H1 (cell line): ENCODE measurements at regions not wholly inside any gene's neighbourhood (a gene's known extent, or its start where the extent isn't known, plus 50 kb on each side); places are given as distances from the start of the nearest gene placed in this dataset.

Experiments used
- CTCF ChIA-PET: fragments of 300-600 bp; sonication (Branson Sonifier 250); formaldehyde crosslinking; loops from one replicate; lab custom pipeline; 2021; ENCODE audit not compliant: partially characterized antibody; lab: Charles Lee
- POLR2A ChIA-PET: fragments of 300-600 bp; sonication (Branson Sonifier 250); formaldehyde crosslinking; loops from one replicate; lab custom pipeline; 2021; ENCODE audit warnings: inconsistent platforms; ENCODE audit not compliant: partially characterized antibody; lab: Charles Lee
- DNase-seq, 2 experiments: peaks; one replicate each; pipeline versions ENCODE4 v3.0.0 to v3.0.0-alpha.2; 2010 to 2022; ENCODE audit warnings: low spot score in 2 of 2, low read depth in 1 of 2, mixed read lengths in 1 of 2
- FAIRE-seq: peaks from 2 replicates; lab custom pipeline; 2011; peaks lifted over from hg19 to GRCh38; lab: Jason Lieb, UNC
- H2AFZ ChIP-seq: 2 replicates; pipeline ENCODE4 v1.8.1; 2012; ENCODE audit warnings: low read length, inconsistent platforms
- H2AK5ac ChIP-seq: 2 replicates; pipeline ENCODE4 v1.6.1; 2013; ENCODE audit warnings: low read depth, low read length
- H2BK120ac ChIP-seq: replicated peaks from 2 replicates; pipeline ENCODE3; 2013; ENCODE audit warnings: low read depth, low read length, inconsistent platforms
- H2BK12ac ChIP-seq: 2 replicates; pipeline ENCODE4 v1.6.1; 2013; ENCODE audit warnings: low read depth, low read length
- H2BK15ac ChIP-seq: 2 replicates; pipeline ENCODE4 v1.6.1; 2013; ENCODE audit warnings: low read length
- H2BK20ac ChIP-seq: 2 replicates; pipeline ENCODE4 v1.6.1; 2013; ENCODE audit warnings: low read length
- H2BK5ac ChIP-seq: 2 replicates; pipeline ENCODE4 v1.6.1; 2013; ENCODE audit warnings: low read depth, low read length
- H3K14ac ChIP-seq: 2 replicates; pipeline ENCODE4 v1.6.1; 2013; ENCODE audit warnings: inconsistent platforms; ENCODE audit not compliant: insufficient read length
- H3K18ac ChIP-seq: 2 replicates; pipeline ENCODE4 v1.6.1; 2013; ENCODE audit warnings: low read length; ENCODE audit errors: extremely low read depth
- H3K23ac ChIP-seq: 2 replicates; pipeline ENCODE4 v1.6.1; 2013; ENCODE audit warnings: inconsistent platforms; ENCODE audit not compliant: insufficient read length
- H3K23me2 ChIP-seq: 2 replicates; pipeline ENCODE4 v1.6.1; 2013; ENCODE audit warnings: low read depth, low read length
- H3K27ac ChIP-seq: 2 replicates; pipeline ENCODE4 v1.6.1; 2011; ENCODE audit warnings: low read depth, low read length, inconsistent platforms
- H3K27me3 ChIP-seq, 4 experiments: replicated peaks in 1 of 4; 1 replicate in 1 of 4; 2 replicates in 3 of 4; pipeline versions ENCODE4 v1.6.1 to v1.8.1; 2011 to 2013; ENCODE audit warnings: low read length in 3 of 4, mild to moderate bottlenecking in 3 of 4, inconsistent platforms in 2 of 4, mixed read lengths in 2 of 4, moderate library complexity in 1 of 4; ENCODE audit not compliant: control insufficient read depth in 3 of 4, insufficient read depth in 3 of 4; ENCODE audit errors: extremely low read depth in 1 of 4
- H3K36me3 ChIP-seq, 4 experiments: 2 replicates each; pipeline versions ENCODE4 v1.6.1 to v1.8.1; 2011 to 2013; ENCODE audit warnings: mild to moderate bottlenecking in 4 of 4, low read length in 3 of 4, moderate library complexity in 2 of 4, control low read depth in 1 of 4, inconsistent platforms in 1 of 4; ENCODE audit not compliant: insufficient read depth in 4 of 4, control insufficient read depth in 2 of 4
- H3K4ac ChIP-seq: replicated peaks from 2 replicates; pipeline ENCODE3; 2013; ENCODE audit warnings: low read length, low read depth, mixed read lengths, inconsistent platforms; ENCODE audit not compliant: insufficient read length
- H3K4me1 ChIP-seq, 4 experiments: replicated peaks in 1 of 4; 1 replicate in 1 of 4; 2 replicates in 3 of 4; pipeline versions ENCODE4 v1.6.1 to v1.8.1; 2011 to 2013; ENCODE audit warnings: low read length in 3 of 4, inconsistent platforms in 2 of 4, mixed read lengths in 1 of 4; ENCODE audit not compliant: insufficient read depth in 4 of 4, control insufficient read depth in 3 of 4
- H3K4me2 ChIP-seq, 2 experiments: 2 replicates each; pipeline versions ENCODE4 v1.6.1 to v1.8.1; 2011 to 2013; ENCODE audit warnings: low read depth in 2 of 2, low read length in 2 of 2, control low read depth in 1 of 2, inconsistent platforms in 1 of 2, mild to moderate bottlenecking in 1 of 2; ENCODE audit not compliant: insufficient read depth in 1 of 2
- H3K4me3 ChIP-seq, 4 experiments: fragments of 200-600, 300-600 bp in 1 of 4; sonication (generic), shearing (Covaris generic), sonication (Bioruptor Twin) in 1 of 4; 2 replicates each; pipeline versions ENCODE4 v1.5.1 to v1.8.1; 2011 to 2016; ENCODE audit warnings: low read length in 4 of 4, low read depth in 3 of 4, control low read depth in 2 of 4, inconsistent platforms in 2 of 4, mild to moderate bottlenecking in 2 of 4, mixed read lengths in 1 of 4, moderate library complexity in 1 of 4; ENCODE audit not compliant: insufficient read depth in 2 of 4; ENCODE audit errors: extremely low read depth in 1 of 4
- H3K56ac ChIP-seq: replicated peaks from 2 replicates; pipeline ENCODE3; 2013; ENCODE audit warnings: low read depth, mild to moderate bottlenecking, mixed read lengths, low read length, inconsistent platforms; ENCODE audit not compliant: insufficient read length
- H3K79me1 ChIP-seq: 2 replicates; pipeline ENCODE4 v1.6.1; 2013; ENCODE audit warnings: low read depth, low read length, control low read depth
- H3K79me2 ChIP-seq, 2 experiments: 2 replicates each; pipeline versions ENCODE4 v1.6.1 to v1.8.1; 2012 to 2013; ENCODE audit warnings: low read length in 2 of 2, mild to moderate bottlenecking in 2 of 2, inconsistent platforms in 1 of 2; ENCODE audit not compliant: insufficient read depth in 2 of 2, control insufficient read depth in 1 of 2
- H3K9ac ChIP-seq, 4 experiments: replicated peaks in 1 of 4; 1 replicate in 1 of 4; 2 replicates in 3 of 4; pipeline versions ENCODE4 v1.6.1 to v1.8.1; 2011 to 2013; ENCODE audit warnings: low read depth in 3 of 4, low read length in 3 of 4, control low read depth in 2 of 4, mild to moderate bottlenecking in 2 of 4, moderate library complexity in 2 of 4, inconsistent platforms in 1 of 4; ENCODE audit errors: extremely low read depth in 1 of 4
- H3K9me3 ChIP-seq, 2 experiments: 2 replicates each; pipeline versions ENCODE4 v1.6.1 to v1.8.1; 2012 to 2013; ENCODE audit warnings: mild to moderate bottlenecking in 2 of 2, moderate library complexity in 2 of 2, control low read depth in 1 of 2, inconsistent platforms in 1 of 2, low read depth in 1 of 2, low read length in 1 of 2, mixed read lengths in 1 of 2; ENCODE audit not compliant: insufficient read depth in 2 of 2
- H4K20me1 ChIP-seq, 2 experiments: replicated peaks in 1 of 2; 2 replicates each; pipeline versions ENCODE3 to v1.8.1; 2011 to 2013; ENCODE audit warnings: inconsistent platforms in 2 of 2, low read length in 2 of 2, mild to moderate bottlenecking in 1 of 2; ENCODE audit not compliant: insufficient read depth in 2 of 2, control insufficient read depth in 1 of 2
- H4K5ac ChIP-seq: 2 replicates; pipeline ENCODE4 v1.6.1; 2013; ENCODE audit warnings: low read length, low read depth, mixed read lengths, inconsistent platforms; ENCODE audit not compliant: insufficient read length
- H4K8ac ChIP-seq: 2 replicates; pipeline ENCODE4 v1.8.0; 2013; ENCODE audit warnings: mild to moderate bottlenecking, moderate library complexity, low read length, inconsistent platforms; ENCODE audit not compliant: insufficient read depth; ENCODE audit errors: extremely low read depth
- H4K91ac ChIP-seq: replicated peaks from 2 replicates; pipeline ENCODE3; 2013; ENCODE audit warnings: low read length, mixed read lengths, inconsistent platforms; ENCODE audit not compliant: insufficient read length
- RNF2 ChIP-seq: fragments of 200-900, 300-1000 bp; sonication (generic); IDR thresholded peaks from 2 replicates; pipeline ENCODE4 v1.7.1; 2016; ENCODE audit warnings: borderline replicate concordance, low read depth, mild to moderate bottlenecking, antibody characterized with exemption, low read length; ENCODE audit not compliant: poor library complexity, severe bottlenecking; ENCODE audit errors: missing control alignments
- SP1 ChIP-seq: IDR thresholded peaks from 2 replicates; pipeline ENCODE4 v1.6.1; 2011; ENCODE audit warnings: low read depth, low read length
- SUZ12 ChIP-seq: fragments of 200-600 bp; sonication (generic); IDR thresholded peaks from 2 replicates; pipeline ENCODE4 v1.6.1; 2012; ENCODE audit warnings: mild to moderate bottlenecking, inconsistent platforms, low read length, moderate library complexity, mixed read lengths
- TAF7 ChIP-seq: optimal IDR thresholded peaks from 2 replicates; pipeline ENCODE3; 2011; ENCODE audit warnings: low read depth, mild to moderate bottlenecking, inconsistent platforms, low read length, moderate library complexity, borderline replicate concordance
- WGBS, 2 experiments: shearing (Covaris generic) in 1 of 2; methylation state at CpG; one replicate each; pipeline versions ENCODE4 v1.1.6 to v1.1.7; 2013 to 2015; ENCODE audit warnings: low lambda C conversion rate in 2 of 2, mixed read lengths in 2 of 2, inconsistent platforms in 1 of 2, low coverage in 1 of 2, missing lambda C conversion rate in 1 of 2; ENCODE audit not compliant: insufficient replicate concordance in 2 of 2, insufficient coverage in 1 of 2, insufficient read length in 1 of 2; ENCODE audit errors: extremely low coverage in 1 of 2, missing lambda C conversion rate in 1 of 2; 5-methylcytosine and 5-hydroxymethylcytosine counted together

- CTCF ChIA-PET, result interaction anchor here (0.6 to 19.7 kb wide), 7 partner anchors 9 to 352 kb away, joined by 3 to 514 read pairs (median 7); no protein-coding TSS in a partner anchor
Measured at GRCh38 chr7:142511801-142512200, 237.5 kb upstream of the PRSS1 start.

More at GRCh38 chr7:142511801-142512200, 237.5 kb upstream of the PRSS1 start:
- H2BK15ac ChIP-seq, result no peak overlapping the region
- no peak for TF ChIP-seq RNF2
- TF ChIP-seq SP1, result no peak
- TF ChIP-seq SUZ12, result no peak
- TF ChIP-seq TAF7, result no peak
- H4K20me1 ChIP-seq, result no peaks in the 10 kb centered on the region
- H2BK120ac ChIP-seq, result no peak overlapping the region
- no peak overlapping the region for H3K27ac ChIP-seq
- POLR2A ChIA-PET, result no interaction called here
- H3K23ac ChIP-seq, result no peak overlapping the region
- no peak overlapping the region for H2BK12ac ChIP-seq
- H3K4me1 ChIP-seq, result peaks cover 0 to 3% (median 0%) of the 10 kb centered on the region in 4 experiments; a peak in 1 of 7 replicates
- DNase-seq, result peak in 1 of 2 experiments; percentile 30
- no peaks in the 10 kb centered on the region for H3K23me2 ChIP-seq
- no peaks in the 10 kb centered on the region for H3K79me1 ChIP-seq
- no peak overlapping the region for H2BK5ac ChIP-seq
- no peak for FAIRE-seq
- H3K79me2 ChIP-seq, result no peaks in the 10 kb centered on the region
- H4K91ac ChIP-seq, result no peak overlapping the region
- 91% methylated on average over 7 of the region's 7 CpGs; no CpG with 5 or more reads in 1 of the 2 experiments for WGBS, 2 experiments
- no peak overlapping the region for H4K5ac ChIP-seq
- H3K18ac ChIP-seq, result no peak overlapping the region
- H2BK20ac ChIP-seq, result no peak overlapping the region
- H3K4me2 ChIP-seq, result no peak overlapping the region
- H3K14ac ChIP-seq, result no peak overlapping the region
- H3K4me3 ChIP-seq, result no peak overlapping the region
- no peak overlapping the region for H3K56ac ChIP-seq
- no peak overlapping the region for H4K8ac ChIP-seq
- H3K4ac ChIP-seq, result no peak overlapping the region
- H2AFZ ChIP-seq, result no peak overlapping the region
- no peaks in the 10 kb centered on the region for H3K27me3 ChIP-seq
- no peaks in the 10 kb centered on the region for H3K9me3 ChIP-seq
- no peak overlapping the region for H2AK5ac ChIP-seq
- no peaks in the 10 kb centered on the region for H3K36me3 ChIP-seq
- H3K9ac ChIP-seq, result no peak overlapping the region
